ENCODE measurements at regions not wholly inside any gene's neighbourhood (a gene's known extent, or its start where the extent isn't known, plus 50 kb on each side); places are given as distances from the start of the nearest gene placed in this dataset.

GRCh38 chr16:60564588-60564987 lies 1471.7 kb downstream of the CDH8 start:
- TF ChIP-seq POLR2AphosphoS5 (IDR thresholded peaks at IDR 0.05) (no peak), POLR2A (IDR thresholded peaks at IDR 0.05) (no peak), CTCF (IDR thresholded peaks at IDR 0.05) (no peak)

All from prostate gland (tissue), 2 donors.